IMR-90 (cell line): ENCODE measurements at regions not wholly inside any gene's neighbourhood (a gene's known extent, or its start where the extent isn't known, plus 50 kb on each side); places are given as distances from the start of the nearest gene placed in this dataset.

Experiments
- ATAC-seq: fragments of 200-7000 bp; cut with Tn5 transposase; 2 replicates; pipeline ENCODE4 v1.9.1; 2020; ENCODE audit warnings: low read depth, mild to moderate bottlenecking, moderate library complexity
- BruUV-seq: library from RNA; stranded (reverse); fragments of 400-500 nt; replicated peaks from 2 replicates; lab custom pipeline; 2021; lab: Mats Ljungman, UMichigan
- CTCF ChIA-PET: fragments of 300-600 bp; formaldehyde crosslinking; extraction: SDS; loops from one replicate; lab custom pipeline; 2021; ENCODE audit warnings: antibody characterized with exemption; lab: Yijun Ruan, JAX
- POLR2A ChIA-PET: fragments of 300-600 bp; sonication (Branson Sonifier 250); formaldehyde crosslinking; loops from one replicate; lab custom pipeline; 2022; ENCODE audit warnings: antibody characterized with exemption; ENCODE audit not compliant: unreplicated experiment; lab: Charles Lee
- DNase-seq: peaks from one replicate; pipeline ENCODE4 v3.0.0; 2013
- H2AFZ ChIP-seq: replicated peaks from 2 replicates; pipeline ENCODE3; 2013; ENCODE audit warnings: low read length, mild to moderate bottlenecking; ENCODE audit not compliant: poor library complexity
- H2AK5ac ChIP-seq: 2 replicates; pipeline ENCODE4 v1.6.1; 2013; ENCODE audit warnings: low read depth, low read length, inconsistent platforms
- H2AK9ac ChIP-seq: replicated peaks from 2 replicates; pipeline ENCODE3; 2013; ENCODE audit warnings: mild to moderate bottlenecking, low read depth, low read length, moderate library complexity; ENCODE audit not compliant: poor library complexity
- H2BK120ac ChIP-seq: 2 replicates; pipeline ENCODE4 v1.6.1; 2013; ENCODE audit warnings: low read depth, low read length, inconsistent platforms
- H2BK15ac ChIP-seq: 3 replicates; pipeline ENCODE4 v1.6.1; 2013; ENCODE audit warnings: low read depth, low read length, inconsistent platforms
- H2BK20ac ChIP-seq: 2 replicates; pipeline ENCODE4 v1.6.1; 2013; ENCODE audit warnings: low read depth, mild to moderate bottlenecking, inconsistent platforms, low read length, moderate library complexity
- H2BK5ac ChIP-seq: 2 replicates; pipeline ENCODE4 v1.6.1; 2013; ENCODE audit warnings: mild to moderate bottlenecking, low read depth, low read length, inconsistent platforms; ENCODE audit not compliant: poor library complexity, severe bottlenecking
- H3K14ac ChIP-seq: replicated peaks from 2 replicates; pipeline ENCODE4 v1.6.1; 2013; ENCODE audit warnings: low read depth, low read length, inconsistent platforms
- H3K18ac ChIP-seq: 2 replicates; pipeline ENCODE4 v1.6.1; 2013; ENCODE audit warnings: low read depth, low read length, control low read depth
- H3K23ac ChIP-seq: 2 replicates; pipeline ENCODE4 v1.6.1; 2013; ENCODE audit warnings: low read depth, low read length, inconsistent platforms
- H3K27ac ChIP-seq: 2 replicates; pipeline ENCODE4 v1.5.1; 2013; ENCODE audit warnings: mild to moderate bottlenecking, control low read depth, low read length; ENCODE audit not compliant: insufficient read depth
- H3K27me3 ChIP-seq: 2 replicates; pipeline ENCODE4 v1.6.1; 2013; ENCODE audit warnings: low read length; ENCODE audit not compliant: control insufficient read depth, insufficient read depth
- H3K36me3 ChIP-seq: 2 replicates; pipeline ENCODE4 v1.6.1; 2013; ENCODE audit warnings: low read length, mixed read lengths; ENCODE audit not compliant: control insufficient read depth, insufficient read depth
- H3K4ac ChIP-seq: 2 replicates; pipeline ENCODE4 v1.6.1; 2013; ENCODE audit warnings: low read depth, low read length, inconsistent platforms
- H3K4me1 ChIP-seq: 2 replicates; pipeline ENCODE4 v1.6.1; 2013; ENCODE audit warnings: low read length, mixed read lengths; ENCODE audit not compliant: control insufficient read depth, insufficient read depth
- H3K4me2 ChIP-seq: 2 replicates; pipeline ENCODE4 v1.6.1; 2013; ENCODE audit warnings: low read depth, mild to moderate bottlenecking, control low read depth, low read length, moderate library complexity
- H3K4me3 ChIP-seq: 2 replicates; pipeline ENCODE4 v1.5.1; 2013; ENCODE audit warnings: low read depth, mild to moderate bottlenecking, control low read depth, low read length, moderate library complexity; ENCODE audit not compliant: insufficient read depth
- H3K56ac ChIP-seq: 2 replicates; pipeline ENCODE4 v1.6.1; 2013; ENCODE audit warnings: low read length, inconsistent platforms; ENCODE audit not compliant: insufficient read depth; ENCODE audit errors: extremely low read depth
- H3K79me1 ChIP-seq, 2 experiments: 2 replicates each; pipeline ENCODE4 v1.6.1; 2013; ENCODE audit warnings: low read length in 2 of 2, inconsistent platforms in 1 of 2, low read depth in 1 of 2
- H3K9ac ChIP-seq: 2 replicates; pipeline ENCODE4 v1.6.1; 2013; ENCODE audit warnings: low read depth, low read length, control low read depth
- H3K9me1 ChIP-seq: 2 replicates; pipeline ENCODE4 v1.6.1; 2013; ENCODE audit warnings: low read length, inconsistent platforms; ENCODE audit not compliant: insufficient read depth
- H3K9me3 ChIP-seq: 2 replicates; pipeline ENCODE4 v1.6.1; 2013; ENCODE audit warnings: low read length; ENCODE audit not compliant: control insufficient read depth, insufficient read depth
- H4K20me1 ChIP-seq: 2 replicates; pipeline ENCODE4 v1.6.1; 2013; ENCODE audit warnings: low read length, inconsistent platforms; ENCODE audit not compliant: insufficient read depth
- H4K5ac ChIP-seq: 2 replicates; pipeline ENCODE4 v1.6.1; 2013; ENCODE audit warnings: mild to moderate bottlenecking, low read depth, low read length, control low read depth
- H4K8ac ChIP-seq, 2 experiments: 2 replicates each; pipeline ENCODE4 v1.6.1; 2013; ENCODE audit warnings: low read depth in 2 of 2, low read length in 2 of 2, control low read depth in 1 of 2, inconsistent platforms in 1 of 2
- H4K91ac ChIP-seq: 2 replicates; pipeline ENCODE4 v1.6.1; 2013; ENCODE audit warnings: low read depth, low read length, inconsistent platforms; ENCODE audit not compliant: insufficient read depth
- CHD1 ChIP-seq: IDR thresholded peaks from 2 replicates; pipeline ENCODE4 v1.6.1; 2012; ENCODE audit warnings: low read depth, low read length, improper control_type of control experiment
- FOS ChIP-seq: fragments of 150-350 bp; IDR thresholded peaks from 2 replicates; pipeline ENCODE4 v1.6.1; 2016; ENCODE audit warnings: low read depth, low read length
- MAZ ChIP-seq: IDR thresholded peaks from 2 replicates; pipeline ENCODE4 v1.6.1; 2012; ENCODE audit warnings: low read depth, mild to moderate bottlenecking, low read length, improper control_type of control experiment, moderate library complexity, borderline replicate concordance
- POLR2A ChIP-seq: IDR thresholded peaks from 2 replicates; pipeline ENCODE4 v1.6.1; 2012; ENCODE audit warnings: mild to moderate bottlenecking, low read depth, low read length
- RCOR1 ChIP-seq: IDR thresholded peaks from 2 replicates; pipeline ENCODE4 v1.6.1; 2012; ENCODE audit warnings: mild to moderate bottlenecking, low read length, improper control_type of control experiment; ENCODE audit not compliant: insufficient replicate concordance
- RFX5 ChIP-seq: IDR thresholded peaks from 2 replicates; pipeline ENCODE4 v1.8.0; 2012; ENCODE audit warnings: low read depth, mild to moderate bottlenecking, low read length, moderate library complexity
- SMC3 ChIP-seq: fragments of 150-350 bp; IDR thresholded peaks from 2 replicates; pipeline ENCODE4 v1.6.1; 2016; ENCODE audit warnings: low read depth, mild to moderate bottlenecking, antibody characterized with exemption, low read length, moderate library complexity
- WGBS, 2 experiments: methylation state at CpG; one replicate each; pipeline versions ENCODE4 v1.1.5 to v1.1.7; 2013; ENCODE audit warnings: missing lambda C conversion rate in 2 of 2; ENCODE audit not compliant: insufficient read length in 1 of 2; ENCODE audit errors: extremely low coverage in 2 of 2; 5-methylcytosine and 5-hydroxymethylcytosine counted together
- dilution Hi-C: fragments of 300-500 bp; cut with HindIII; formaldehyde crosslinking; loops from one replicate; pipeline ENCODE4 v1.14.3; 2018; ENCODE audit warnings: low sequenced_read_pairs; ENCODE audit not compliant: unreplicated experiment
- in situ Hi-C: fragments of 300-500 bp; cut with MboI; formaldehyde crosslinking; loops from 3 replicates; pipeline ENCODE4 v1.14.3; 2019; ENCODE audit warnings: low sequenced_read_pairs, inconsistent platforms, mixed read lengths
- intact Hi-C: fragments of 100-400 bp; cut with micrococcal nuclease; formaldehyde crosslinking; loops from 2 replicates; pipeline ENCODE4 v1.10.0; 2022

GRCh38 chr6:106908386-106908840 lies 66.1 kb downstream of the CD24 start (continued):
- TF ChIP-seq FOS: no peak

- H3K4ac ChIP-seq: no peak overlapping the region
- peaks cover 1% of the 10 kb centered on the region; the same call in 1 of the 2 replicates for H3K27me3 ChIP-seq
- H3K4me1 ChIP-seq: no peaks in the 10 kb centered on the region
- no peaks in the 10 kb centered on the region for H4K20me1 ChIP-seq
- H3K36me3 ChIP-seq: no peaks in the 10 kb centered on the region
- POLR2A ChIA-PET: no interaction called here
- no peak overlapping the region for H2AK5ac ChIP-seq
- no peak for ATAC-seq
- H3K27ac ChIP-seq: no peak overlapping the region
- TF ChIP-seq SMC3 (no peak), MAZ (no peak), RFX5 (no peak), POLR2A (no peak), RCOR1 (no peak), CHD1 (no peak)
- H3K9me1 ChIP-seq: no peaks in the 10 kb centered on the region
- no peak overlapping the region for H2AK9ac ChIP-seq
- no peak for DNase-seq
- H4K91ac ChIP-seq: no peak overlapping the region
- no peak overlapping the region for H4K8ac ChIP-seq
- in situ Hi-C loops: no loop called here
- H3K9ac ChIP-seq: no peak overlapping the region
- dilution Hi-C loops: no loop called here
- H3K79me1 ChIP-seq: no peaks in the 10 kb centered on the region
- H3K14ac ChIP-seq: no peak overlapping the region
- H3K23ac ChIP-seq: no peak overlapping the region
- no peak overlapping the region for H2BK15ac ChIP-seq
- no peak overlapping the region for H2BK120ac ChIP-seq
- WGBS, 2 experiments: 0% methylated on average over 1 of the region's 1 CpG; no CpG with 5 or more reads in 1 of the 2 experiments
- no peak overlapping the region for H2BK5ac ChIP-seq
- no peak overlapping the region for H2BK20ac ChIP-seq
- no peak overlapping the region for H3K4me3 ChIP-seq
- no TSS peak for BruUV-seq
- no peak overlapping the region for H2AFZ ChIP-seq
- CTCF ChIA-PET: no interaction called here
- no peaks in the 10 kb centered on the region for H3K9me3 ChIP-seq
- no peak overlapping the region for H3K56ac ChIP-seq
- H4K5ac ChIP-seq: no peak overlapping the region
- H3K18ac ChIP-seq: no peak overlapping the region
- intact Hi-C loops: no loop called here
- no peak overlapping the region for H3K4me2 ChIP-seq
Measured at GRCh38 chr6:106907754-106908153, 66.8 kb downstream of the CD24 start.
